T follicular helper cell (primary cell): ENCODE measurements at regions not wholly inside any gene's neighbourhood (a gene's known extent, or its start where the extent isn't known, plus 50 kb on each side); places are given as distances from the start of the nearest gene placed in this dataset.

ENCODE experiments used
- DNase-seq: peaks from one replicate; pipeline ENCODE4 v3.0.0-alpha.2; 2020; ENCODE audit warnings: low read depth

DNA sequence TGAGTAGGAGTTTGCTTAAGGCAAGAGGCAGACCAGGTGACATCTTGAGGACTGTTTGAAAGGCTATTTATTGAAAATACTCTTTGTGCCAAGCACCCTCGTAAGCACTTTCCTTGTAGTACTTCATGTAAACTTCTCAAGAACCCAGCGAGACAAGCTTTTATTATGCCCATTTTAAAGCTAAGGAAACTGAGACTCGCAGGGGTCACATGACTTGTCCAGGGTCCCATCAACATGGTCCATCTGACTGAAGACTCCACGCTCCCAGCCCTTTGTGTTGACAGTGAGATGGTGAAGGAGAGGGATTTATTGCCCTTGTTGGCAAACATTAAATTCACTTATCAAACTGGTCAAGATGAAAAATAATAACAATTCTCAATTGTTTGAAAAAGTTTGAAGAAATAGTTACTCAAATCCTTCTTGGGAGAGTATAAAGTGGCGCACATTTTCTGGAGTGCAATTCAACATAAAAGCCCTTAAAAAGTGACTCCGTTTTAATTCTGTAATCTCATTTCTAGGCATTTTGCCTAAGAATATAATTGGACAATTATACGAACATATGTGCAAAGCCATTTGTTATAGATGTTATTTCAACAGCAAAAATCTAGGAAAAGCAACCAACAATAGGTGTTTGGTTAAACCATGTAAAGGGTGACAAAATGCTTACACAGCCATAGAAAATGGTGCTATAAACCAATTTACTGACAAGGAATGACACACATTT, 270.5 kb upstream of the NCKAP5 start:
- DNase-seq: no peak

DNA sequence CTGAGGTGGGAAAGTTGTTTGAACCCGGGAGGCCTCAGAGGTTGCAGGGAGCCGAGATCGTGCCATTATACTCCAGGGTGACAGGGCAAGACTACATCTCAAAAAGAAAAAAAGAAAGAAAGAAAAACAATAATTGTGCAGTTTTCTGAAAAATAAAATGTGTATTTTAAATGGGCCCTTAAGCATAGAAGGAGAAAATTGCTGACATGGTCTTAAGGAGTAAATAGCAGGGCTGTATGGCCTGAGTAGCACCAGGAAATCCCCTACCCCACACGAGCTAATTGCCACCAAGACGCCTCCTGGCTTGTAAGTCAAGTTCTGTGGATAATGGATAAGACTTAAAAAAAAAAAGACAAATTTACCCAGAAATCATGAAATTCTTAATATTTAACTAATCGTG, 271.4 kb upstream of the NCKAP5 start:
- no peak for DNase-seq

GRCh38 chr2:133840761-133841160, 272.5 kb upstream of the NCKAP5 start:
- no peak for DNase-seq

- no peak for DNase-seq
Observed at GRCh38 chr2:133841900-133842299, 273.6 kb upstream of the NCKAP5 start.

GRCh38 chr2:133842446-133842845, 274.2 kb upstream of the NCKAP5 start:
- DNase-seq: no peak

DNA sequence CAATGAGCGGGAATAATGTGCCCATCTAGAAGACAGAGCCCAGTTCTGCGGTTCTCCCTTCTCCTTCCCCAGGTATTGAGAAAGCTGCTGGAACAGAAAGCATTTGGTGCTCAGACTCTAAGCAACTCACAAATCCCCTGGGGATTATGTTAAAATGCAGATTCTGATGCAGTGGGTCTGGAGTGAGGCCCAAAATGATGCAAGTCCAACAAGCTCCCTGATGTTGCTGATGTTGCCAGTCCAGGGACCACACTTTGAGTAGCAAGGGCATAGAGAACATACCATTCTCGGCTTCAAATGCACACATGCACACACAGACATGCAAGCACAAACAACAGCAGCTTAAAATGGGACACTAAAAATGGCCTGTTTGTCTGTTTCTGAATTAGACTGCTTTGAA, 274.8 kb upstream of the NCKAP5 start:
- DNase-seq: no peak

DNA sequence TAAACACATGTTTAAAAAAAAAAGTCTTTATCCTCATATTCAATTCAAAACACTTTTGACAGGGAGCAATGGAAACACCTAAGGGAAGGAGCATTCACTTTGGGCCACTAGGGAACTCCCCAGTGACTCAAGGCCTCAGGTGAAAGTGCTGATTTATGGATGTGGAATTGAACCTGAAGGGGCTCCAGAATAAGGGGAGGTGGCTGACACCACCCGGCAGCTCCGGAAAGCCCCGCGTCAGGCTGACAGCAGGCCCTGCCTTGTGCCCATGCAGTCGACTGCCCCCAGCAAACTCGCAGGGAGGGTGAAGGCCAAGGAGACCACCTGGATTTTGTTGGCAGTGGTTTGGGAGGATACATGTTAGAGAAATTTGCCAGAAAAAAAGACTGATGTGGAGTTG, 275.3 kb upstream of the NCKAP5 start:
- DNase-seq: no peak

GRCh38 chr2:133844214-133844892, 276.1 kb upstream of the NCKAP5 start:
- DNase-seq: peak; percentile 22

GRCh38 chr2:133846476-133846875, 278.2 kb upstream of the NCKAP5 start:
- no peak for DNase-seq

GRCh38 chr2:133847591-133847990, 279.3 kb upstream of the NCKAP5 start:
- no peak for DNase-seq

DNA sequence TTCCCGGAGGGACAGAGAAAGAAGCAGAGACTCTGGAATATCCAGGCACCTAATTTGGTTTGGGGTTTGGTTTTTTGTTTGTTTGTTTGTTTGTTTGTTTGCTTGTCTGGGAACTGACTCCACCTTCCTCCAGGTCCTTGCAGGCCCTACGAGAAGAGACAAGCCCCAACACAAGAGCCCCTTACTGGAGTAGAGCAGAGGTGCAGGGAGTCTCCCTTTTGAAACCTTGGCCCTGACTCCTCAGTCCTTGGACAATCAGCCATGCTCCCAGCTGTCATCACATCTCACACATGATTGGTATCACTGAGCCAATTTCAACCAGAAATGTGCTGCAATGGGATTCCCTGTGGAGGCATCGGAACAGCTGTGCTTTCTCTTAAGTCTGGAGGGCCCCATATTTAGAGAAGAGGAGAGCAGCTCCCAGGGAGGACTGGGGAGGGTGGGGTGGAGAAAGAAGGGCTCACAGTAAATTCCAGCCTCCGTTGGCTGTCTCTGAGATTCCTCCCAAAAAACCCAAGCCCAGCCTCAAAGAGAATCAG, 279.9 kb upstream of the NCKAP5 start:
- DNase-seq: no peak

DNA sequence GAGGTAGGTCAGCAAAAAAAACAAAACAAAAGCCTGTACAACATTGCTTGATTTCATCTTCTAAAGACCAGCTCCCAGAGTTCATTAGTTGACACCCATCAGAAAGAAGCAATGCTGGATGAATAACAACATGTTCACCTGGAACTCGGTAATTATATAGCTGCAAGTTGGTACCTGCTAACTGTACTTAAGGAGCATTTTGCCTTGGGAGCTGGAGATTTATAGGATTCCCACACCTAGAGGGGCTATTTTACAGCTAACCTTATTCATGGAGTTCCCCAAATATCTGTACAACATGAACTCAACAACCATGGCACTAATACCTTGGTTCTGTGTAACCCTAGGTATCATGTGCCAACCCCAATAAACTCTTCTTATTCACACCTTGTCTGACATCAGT, 281.1 kb upstream of the NCKAP5 start:
- no peak for DNase-seq

DNA sequence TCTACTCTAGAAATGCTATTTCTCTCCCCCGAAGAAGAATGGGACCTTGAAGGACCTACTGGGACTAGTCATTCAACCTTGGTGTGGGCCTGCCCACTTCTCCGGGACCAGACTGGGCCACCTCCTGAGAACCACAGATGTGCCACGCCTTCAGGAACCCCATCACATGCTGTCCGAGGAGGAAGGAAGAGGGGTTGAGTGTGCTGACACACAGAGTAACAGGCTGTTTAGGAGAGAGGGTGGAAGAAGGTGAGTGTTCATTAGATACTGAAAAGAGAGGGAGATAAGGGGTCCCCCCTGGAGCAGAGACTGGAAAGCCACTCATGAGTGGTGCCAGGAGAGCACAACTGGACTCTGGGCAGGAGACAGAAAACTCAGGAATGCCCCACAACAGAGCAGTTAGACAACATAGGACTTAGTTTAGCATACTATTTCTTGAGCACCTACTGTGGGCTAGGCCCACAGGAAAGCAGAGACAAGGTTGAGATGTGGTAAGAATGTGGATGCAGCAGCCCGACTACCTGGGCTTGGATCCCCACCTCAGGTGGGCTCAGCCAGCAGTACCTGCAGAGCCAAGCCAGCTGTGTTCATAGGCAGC, 286.4 kb upstream of the NCKAP5 start:
- no peak for DNase-seq

DNA sequence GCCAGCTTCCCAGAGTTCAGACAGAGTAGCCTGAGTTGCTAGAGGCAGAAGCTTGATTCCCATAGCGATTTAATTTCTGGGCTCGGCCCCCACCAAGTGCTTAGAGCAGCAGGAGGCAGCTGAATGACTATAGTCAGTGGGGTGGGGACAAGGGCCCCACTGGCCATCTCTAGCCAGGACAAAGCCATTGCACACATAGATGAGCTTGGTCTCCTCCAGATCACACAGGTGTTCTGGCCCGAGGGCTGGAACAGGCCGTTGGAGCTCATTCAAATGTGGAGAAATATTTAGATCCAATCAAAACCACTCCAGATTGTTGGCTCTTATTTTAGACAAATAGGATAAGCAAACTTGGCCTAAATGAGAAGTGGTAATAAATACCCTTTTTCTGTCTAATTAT, 287.3 kb upstream of the NCKAP5 start:
- no peak for DNase-seq

- DNase-seq: no peak
Observed at GRCh38 chr2:133856678-133857077, 288.4 kb upstream of the NCKAP5 start.

GRCh38 chr2:133859578-133859977, 291.3 kb upstream of the NCKAP5 start:
- DNase-seq: no peak

- DNase-seq: no peak
Observed at GRCh38 chr2:133862400-133862977, 294.2 kb upstream of the NCKAP5 start.

DNA sequence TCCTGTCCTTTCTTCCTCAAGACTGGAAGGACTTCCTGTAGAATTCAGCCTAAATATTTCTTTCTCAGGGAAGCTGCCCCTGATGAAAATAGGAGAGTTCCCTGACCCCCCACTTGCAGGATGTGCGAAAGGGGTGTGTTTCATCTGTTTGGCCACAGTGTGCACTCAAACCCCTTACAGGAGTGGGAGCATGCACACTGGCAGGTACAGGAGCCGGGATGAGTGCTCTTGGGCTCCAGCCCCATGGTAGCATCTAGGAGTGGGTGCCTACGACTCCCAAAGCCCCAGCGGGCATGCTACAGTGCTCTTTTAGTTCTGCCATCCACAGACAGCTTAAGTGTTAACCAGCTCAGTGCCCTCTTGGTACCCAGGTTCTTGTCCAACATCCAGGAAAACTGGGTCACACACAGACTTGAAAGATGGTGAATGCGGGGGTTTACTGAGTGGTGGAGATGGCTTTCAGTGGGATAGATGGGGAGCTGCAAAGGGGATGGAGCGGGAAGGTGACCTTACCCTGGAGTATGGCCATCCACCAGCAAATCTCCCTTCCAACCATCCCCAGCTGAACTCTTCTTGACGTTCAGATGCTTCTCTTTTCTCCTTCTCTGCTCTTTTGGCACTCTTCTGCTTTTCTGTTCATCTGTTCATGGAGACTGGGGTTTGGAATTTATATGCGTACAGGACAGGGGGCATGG, 295.0 kb upstream of the NCKAP5 start:
- DNase-seq: no peak

DNA sequence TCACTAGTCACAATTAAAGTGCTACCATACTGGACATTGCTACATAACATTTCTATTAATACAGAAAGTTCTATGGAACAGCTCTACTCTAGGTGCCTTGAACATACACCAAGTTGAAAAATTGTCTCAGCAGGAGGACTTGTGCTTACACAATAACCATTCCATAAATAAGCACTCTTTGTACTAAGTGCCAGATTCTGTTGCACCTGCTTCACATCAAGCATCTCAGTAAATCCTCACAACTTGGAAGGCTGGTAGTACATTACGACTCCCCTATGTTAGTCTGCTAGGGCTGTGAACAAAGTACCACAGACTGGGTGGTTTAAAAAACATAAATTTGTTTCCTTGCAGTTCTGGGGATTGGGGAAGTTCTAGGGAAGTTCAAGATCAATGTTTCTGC, 296.9 kb upstream of the NCKAP5 start:
- DNase-seq: no peak

- no peak for DNase-seq
Observed at GRCh38 chr2:133867166-133867565, 298.9 kb upstream of the NCKAP5 start.

GRCh38 chr2:133871545-133872209, 303.4 kb upstream of the NCKAP5 start:
- no peak for DNase-seq

DNA sequence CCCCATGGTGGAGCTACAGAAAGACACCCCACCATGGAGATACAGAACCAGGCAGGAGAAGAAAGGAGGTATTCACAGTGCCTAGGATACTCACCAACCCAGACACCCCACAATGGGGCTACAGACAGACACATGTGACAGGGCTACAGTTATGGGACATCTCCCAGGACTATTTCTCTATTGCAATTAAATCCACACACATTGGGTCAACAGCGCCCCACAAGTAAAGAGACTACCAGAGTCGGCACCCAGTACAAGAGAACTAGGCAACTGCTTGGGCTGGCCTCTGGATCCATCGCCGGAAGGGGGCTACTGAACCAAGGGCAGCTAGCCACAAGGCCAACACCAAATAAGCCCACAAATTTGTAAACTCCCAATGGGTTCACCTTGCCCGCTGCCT, 310.1 kb upstream of the NCKAP5 start:
- no peak for DNase-seq
